GM12873 (cell line): ENCODE measurements at regions not wholly inside any gene's neighbourhood (a gene's known extent, or its start where the extent isn't known, plus 50 kb on each side); places are given as distances from the start of the nearest gene placed in this dataset.

Source experiments
- TF ChIP-seq, protein P1 (sequence below): IDR thresholded peaks from 2 replicates; pipeline ENCODE4 v1.5.1; 2012; ENCODE audit warnings: low read depth, mild to moderate bottlenecking, moderate library complexity, low read length, control low read depth; ENCODE audit not compliant: insufficient read depth; ENCODE audit errors: missing control alignments

DNA sequence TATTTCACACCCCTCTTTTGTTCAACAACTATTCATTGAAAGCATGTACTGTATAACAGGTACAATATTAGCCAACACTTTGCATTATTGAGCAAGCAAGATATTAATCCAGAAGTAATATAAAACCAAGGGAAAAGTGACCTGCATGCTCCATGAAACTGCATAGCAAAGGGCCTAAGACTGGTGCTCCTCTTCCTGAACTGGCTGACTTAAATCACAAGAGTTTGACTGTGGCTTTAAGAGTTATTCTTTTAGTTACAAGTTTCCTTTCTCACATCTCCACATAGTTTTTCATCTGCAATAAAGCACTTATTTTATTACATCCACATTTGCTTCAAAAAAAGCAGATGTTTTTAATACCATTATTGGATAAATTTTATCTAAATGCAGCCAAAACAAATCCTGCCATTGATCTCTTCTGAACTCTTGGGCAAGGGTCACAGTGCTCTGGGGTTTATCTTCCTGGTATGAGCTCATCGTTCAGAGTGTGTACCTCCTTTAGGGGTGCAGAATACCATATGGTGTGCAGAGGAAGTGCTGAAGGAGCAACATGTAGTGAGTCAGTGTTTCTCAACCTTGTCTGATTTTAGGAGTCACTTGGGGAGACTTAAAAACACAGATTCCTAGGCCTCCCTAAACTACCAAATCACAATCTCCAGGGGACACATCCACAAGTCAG is 1225.9 kb upstream of the MAP3K7 start:
- TF ChIP-seq, protein P1, sequence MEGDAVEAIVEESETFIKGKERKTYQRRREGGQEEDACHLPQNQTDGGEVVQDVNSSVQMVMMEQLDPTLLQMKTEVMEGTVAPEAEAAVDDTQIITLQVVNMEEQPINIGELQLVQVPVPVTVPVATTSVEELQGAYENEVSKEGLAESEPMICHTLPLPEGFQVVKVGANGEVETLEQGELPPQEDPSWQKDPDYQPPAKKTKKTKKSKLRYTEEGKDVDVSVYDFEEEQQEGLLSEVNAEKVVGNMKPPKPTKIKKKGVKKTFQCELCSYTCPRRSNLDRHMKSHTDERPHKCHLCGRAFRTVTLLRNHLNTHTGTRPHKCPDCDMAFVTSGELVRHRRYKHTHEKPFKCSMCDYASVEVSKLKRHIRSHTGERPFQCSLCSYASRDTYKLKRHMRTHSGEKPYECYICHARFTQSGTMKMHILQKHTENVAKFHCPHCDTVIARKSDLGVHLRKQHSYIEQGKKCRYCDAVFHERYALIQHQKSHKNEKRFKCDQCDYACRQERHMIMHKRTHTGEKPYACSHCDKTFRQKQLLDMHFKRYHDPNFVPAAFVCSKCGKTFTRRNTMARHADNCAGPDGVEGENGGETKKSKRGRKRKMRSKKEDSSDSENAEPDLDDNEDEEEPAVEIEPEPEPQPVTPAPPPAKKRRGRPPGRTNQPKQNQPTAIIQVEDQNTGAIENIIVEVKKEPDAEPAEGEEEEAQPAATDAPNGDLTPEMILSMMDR = no peak

DNA sequence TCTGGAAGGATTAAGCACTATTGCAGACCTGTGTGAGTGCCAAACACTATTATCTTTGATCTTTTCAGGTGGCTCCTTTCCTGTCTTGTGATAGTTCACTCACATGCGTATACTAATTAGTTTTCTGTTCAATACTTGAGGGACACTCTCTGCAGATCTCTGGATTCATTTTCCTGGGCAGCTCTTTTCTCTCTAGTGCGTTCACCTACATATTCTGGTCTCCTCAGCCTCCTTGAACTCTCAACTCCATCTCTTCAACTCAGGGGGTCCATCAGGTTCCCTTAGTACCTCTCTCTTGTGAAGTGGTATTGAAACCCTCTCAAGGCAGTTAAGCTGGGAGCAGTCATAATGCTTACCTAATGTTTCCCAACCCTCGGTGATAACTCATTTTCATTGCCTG is 1218.1 kb upstream of the MAP3K7 start:
- TF ChIP-seq, protein P1 = no peak

DNA sequence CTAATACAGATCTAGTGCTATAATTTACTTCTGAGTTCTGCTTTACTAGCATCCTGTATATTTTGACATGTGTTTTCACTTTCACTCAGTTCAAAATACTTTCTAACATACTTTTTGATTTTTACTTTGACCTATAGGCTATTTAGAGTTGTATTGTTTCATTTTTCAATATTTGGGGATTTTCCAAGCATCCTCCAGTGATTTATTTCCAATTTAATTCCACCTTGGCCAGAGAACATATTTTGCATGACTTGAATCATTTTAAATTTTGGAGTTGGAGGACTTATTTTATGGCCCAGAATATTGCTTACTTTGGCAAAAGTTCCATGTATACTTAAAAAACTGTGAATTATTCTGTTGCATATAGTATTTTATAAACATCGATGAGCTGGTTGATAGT is 1215.6 kb upstream of the MAP3K7 start:
- TF ChIP-seq, protein P1 = no peak

DNA sequence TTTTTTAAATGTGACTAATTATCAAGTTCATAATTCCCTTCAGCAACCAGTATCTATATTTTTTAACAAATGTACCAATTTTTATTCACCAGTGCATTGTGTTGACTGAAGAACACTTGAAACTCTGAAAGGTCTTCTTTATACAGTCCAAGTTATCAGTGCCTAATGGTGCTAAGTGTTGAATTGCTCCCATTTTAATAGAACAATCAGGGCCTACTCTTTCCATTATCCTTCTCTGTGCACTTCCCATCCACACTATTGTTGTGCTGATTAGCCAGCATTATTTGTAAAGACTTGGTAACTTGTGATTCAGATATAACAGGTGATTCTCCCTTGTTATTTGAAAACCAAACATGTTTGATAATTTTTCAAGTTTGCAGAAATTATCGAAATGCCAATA is 1209.7 kb upstream of the MAP3K7 start:
- TF ChIP-seq, protein P1 = no peak

DNA sequence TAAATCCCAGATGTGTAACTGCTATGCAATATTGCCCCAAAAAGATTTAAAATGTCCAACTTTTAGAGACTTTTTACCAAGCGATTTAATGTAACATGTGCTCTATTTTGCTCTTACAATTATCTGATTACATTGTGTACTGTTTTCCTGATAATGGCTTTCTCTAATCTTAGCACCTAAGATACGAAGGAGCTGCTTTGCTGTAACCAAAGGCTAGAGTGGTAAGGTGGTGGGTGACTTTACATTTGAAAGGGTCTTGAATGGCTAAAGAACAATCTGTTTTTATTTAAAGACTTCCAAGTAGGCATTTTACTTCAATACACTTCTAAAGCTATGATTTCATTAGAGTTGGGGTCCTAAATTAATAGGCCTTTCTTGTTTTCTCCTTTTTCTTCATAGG is 1201.6 kb upstream of the MAP3K7 start:
- TF ChIP-seq, protein P1 = no peak

DNA sequence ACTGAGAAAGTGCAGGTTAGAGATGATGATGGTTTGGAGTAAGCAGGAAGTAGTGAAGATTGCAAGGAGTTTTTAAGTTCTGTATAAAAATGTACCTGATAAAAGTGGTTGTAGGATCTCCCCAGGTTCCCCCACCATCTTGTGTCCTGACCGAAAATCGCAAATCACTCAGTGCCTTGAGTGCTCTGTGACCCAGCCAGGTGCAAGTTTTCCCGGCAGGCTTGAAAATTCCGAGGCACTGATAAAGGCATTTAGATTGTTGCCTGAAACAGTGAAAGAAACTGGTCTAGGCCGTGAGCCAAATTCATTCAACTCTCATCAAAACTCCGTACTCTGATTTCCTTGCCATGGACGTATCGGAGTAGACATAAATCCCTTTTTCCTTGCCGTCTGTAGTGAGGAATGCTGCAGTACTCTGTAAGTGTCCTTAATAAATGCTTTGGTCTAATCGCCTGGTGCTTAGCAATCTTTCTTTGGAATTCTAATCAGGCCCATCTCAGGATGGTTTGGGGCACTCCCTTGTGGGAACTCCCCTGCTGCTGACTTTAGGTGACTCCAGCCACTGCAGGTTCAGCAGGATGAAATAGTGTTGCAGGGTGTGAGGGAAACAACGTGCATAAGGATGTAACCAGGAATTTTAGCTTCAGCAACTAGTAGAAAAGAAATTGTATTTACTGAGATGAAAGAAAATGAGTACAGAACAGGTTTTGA is 1199.8 kb upstream of the MAP3K7 start:
- TF ChIP-seq, protein P1 = no peak

DNA sequence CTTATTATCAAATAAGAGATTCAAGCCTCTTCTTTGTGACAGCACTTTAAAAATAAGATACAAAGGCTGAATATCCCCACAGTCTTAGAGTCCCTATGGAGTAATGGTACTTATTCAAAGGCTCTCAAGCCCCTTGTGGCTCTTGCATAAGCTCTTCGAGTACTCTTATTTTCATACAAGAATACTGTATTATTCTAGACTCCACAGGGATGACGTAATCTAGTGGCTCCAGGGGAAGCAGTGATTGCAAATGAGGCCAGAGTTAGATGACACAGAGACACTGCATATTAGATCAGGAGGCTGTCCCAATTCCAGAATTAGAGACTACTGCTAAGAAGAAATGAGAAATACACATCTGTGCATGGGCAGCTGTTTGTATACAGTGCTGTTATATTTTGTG is 1195.9 kb upstream of the MAP3K7 start:
- TF ChIP-seq, protein P1 = no peak
